Colon (tissue), 2 donors: ENCODE measurements at regions not wholly inside any gene's neighbourhood (a gene's known extent, or its start where the extent isn't known, plus 50 kb on each side); places are given as distances from the start of the nearest gene placed in this dataset.
"Not testable (repeated sequence)": the region's sequence is repeated elsewhere in the genome, so short reads cannot be mapped to it uniquely, and the experiment has no call there.

Source experiments
- FAIRE-seq: peaks from 2 replicates; lab custom pipeline; 2012; peaks lifted over from hg19 to GRCh38; lab: Jason Lieb, UNC
- donor health status: control.
- donor health status: control.

DNA sequence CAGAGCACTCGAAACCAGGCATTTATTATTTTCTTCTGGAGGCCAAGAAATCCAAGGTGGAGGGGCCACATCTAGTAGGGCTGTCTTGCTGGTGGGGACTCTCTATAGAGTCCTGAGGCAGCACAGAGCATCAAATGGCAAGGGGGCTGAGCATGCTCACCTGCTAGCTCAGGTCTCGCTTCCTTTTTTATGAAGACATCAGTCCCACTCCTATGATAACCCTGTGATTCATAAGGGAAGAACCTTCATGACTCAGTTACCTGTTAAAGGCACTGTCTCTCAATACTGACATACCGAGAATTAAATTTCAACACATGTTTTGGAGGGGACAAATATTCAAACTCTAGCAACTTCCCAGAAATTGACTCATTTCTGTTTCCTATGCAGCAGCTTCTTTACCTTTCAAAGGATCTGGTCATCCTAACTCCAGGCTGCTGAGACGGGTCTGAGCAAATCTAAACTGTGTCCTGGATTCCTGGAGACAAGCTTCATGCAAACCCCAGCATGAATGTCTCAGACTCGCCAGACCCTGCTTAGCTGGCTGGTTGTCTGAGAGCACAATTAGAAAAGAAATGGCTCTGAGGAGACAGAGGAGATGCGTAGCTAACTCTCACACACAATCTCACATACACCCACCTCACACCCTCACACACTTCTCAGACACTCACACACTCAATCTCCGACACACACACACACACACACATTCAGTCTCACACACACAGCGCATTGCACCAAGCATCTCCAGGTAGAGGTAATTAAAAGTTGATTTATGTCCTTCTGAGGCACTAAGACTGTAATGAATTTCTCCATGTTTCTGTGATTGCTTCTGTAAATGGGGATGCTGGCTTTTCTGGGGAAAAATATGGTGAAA lies 280.8 kb downstream of the BCL2L11 start:
- not testable (repeated sequence) for FAIRE-seq

DNA sequence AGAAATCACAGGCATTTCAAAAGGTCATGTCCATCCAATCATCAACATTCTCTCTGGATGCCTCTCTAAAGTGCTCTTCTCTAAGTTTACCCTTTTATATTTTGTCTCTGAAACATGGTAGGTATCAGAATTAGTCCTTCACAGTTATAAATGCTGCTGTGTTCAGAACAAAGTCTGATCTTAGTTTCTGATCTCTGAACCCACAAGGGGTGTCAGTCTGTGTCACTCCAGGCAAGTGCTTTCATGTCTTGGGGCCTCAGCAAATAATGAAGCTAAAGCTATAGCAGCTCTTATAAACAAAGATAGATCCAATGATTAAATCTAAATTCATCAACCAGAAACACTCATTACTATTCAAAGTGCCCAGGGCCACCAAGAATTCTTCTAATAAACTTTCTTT lies 281.7 kb downstream of the BCL2L11 start:
- FAIRE-seq: not testable (repeated sequence)

DNA sequence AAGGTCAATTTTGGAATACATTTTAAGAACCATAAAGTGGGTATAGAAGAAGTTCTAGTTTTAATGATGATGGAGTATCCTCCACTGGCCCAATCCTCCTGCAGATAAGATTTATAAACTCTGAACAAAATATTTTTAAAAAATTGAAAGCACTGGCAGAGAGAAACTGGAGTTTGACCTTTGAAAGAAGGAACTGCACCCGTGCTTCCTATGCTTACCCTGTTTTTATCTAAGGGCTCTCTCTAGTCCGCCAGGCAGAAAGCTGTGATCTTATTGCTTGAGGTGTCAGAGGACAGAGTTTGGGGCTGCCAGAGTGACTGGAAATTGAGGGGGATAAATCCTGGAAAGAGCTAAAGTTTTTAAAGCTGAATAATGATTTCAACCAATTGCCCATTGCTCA lies 282.6 kb downstream of the BCL2L11 start:
- FAIRE-seq: not testable (repeated sequence)

DNA sequence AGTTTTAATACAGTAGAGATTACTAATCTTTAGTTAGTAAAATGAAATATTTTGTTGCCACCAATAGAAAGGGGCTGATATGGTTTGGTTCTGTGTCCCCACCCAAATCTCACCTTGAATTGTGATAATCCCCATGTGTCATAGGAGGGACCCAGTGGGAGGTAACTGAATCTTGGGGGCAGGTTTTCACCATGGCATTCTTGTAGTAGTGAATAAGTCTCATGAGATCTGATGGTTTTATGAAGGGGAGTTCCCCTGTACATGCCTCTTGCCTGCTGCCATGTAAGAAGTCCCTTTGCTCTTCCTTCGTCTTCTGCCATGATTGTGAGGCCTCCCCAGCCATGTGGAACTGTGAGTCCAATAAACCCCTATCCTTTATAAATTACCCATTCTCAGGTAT lies 285.9 kb downstream of the BCL2L11 start:
- not testable (repeated sequence) for FAIRE-seq

DNA sequence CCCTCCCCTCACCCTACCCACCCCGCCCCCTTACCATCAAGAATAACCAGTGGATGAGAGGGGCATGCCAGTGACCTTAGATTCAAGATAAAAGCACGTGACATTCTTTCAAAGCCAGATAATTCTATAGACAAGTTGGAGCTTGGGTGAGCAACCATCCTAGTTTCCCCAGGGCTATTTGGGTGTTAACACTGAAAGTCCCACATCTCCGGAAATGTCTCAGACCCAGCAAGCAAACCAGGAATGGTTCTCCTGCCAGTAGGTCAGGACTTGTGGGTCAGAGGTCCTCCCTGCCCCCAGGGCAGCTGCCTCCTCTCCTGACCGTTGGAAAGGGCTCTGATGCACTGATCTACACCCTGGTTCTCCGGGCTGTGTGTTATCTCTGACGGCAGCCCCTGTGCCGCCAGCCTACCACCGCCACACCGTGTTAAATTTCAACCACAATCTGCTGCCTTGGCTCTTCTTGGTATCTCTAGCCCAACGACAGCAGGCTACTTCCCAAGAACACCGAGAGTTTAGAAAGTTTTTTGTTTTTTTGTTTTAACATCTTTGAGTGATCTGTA lies 287.0 kb downstream of the BCL2L11 start:
- not testable (repeated sequence) for FAIRE-seq

DNA sequence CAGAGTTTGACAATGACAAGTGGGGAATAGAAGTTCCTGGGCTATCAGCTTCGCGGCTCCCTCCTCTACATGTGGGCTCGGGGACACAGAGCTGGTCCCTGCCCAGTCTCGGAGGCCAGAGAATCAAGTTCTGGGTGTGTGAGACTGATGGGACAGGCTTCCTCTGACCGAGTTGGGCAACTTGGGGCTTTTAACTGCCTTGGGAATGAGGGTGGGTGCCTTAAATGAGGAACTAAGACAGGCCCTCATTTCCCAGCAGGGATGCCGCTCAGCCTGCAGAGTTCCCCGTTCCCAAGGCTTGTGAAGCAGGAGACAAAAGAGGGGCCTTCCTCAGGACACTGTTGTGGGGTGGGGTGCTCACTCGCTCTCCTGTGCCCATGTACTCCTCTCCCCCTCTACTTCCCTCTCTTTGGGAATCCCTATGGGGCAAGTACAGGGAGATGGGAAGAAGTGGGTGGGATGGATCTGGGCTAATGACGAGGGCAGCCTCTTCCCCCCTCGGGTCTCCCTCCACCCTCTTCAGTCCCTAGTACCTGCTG lies 290.2 kb downstream of the BCL2L11 start:
- FAIRE-seq: not testable (repeated sequence)

DNA sequence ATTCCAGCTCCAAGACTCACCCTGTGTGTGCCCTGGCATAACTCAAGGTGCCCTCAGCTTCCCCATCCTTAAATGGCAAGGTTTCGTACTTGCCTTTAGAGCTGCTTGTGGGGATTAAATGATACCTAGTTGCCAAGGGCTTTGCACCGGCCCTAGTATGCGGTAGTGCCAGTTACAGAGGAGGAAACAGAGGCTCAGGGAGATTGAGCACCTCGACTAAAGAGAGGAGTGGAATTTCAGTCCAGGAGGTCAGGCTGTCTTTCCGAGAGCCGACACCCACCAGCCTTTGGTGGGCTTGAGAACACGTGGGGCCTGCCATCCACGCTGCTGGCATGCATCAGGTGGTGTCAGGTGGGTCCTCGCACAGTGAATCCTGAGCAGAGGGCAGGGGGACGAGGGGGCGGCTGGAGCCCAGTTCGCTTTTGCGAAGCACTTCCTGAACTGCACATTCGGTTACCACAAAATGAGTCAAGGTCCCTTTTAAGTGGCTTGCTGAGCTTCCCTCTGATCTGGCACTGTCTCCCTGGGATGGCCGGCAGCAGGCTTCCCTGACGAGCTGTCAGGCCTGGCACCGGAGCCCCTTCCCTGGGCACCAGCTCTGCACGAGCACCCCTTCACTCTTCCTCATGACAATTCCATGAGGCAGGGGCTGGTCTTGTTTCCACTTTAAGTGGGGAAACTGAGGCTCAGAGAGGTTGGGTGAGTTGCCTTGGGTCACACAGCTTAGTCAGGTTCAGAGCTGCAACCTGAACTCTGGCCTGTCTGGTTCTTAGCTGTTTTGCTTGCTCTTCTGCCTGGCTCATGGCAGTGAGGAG lies 291.4 kb downstream of the BCL2L11 start:
- FAIRE-seq: not testable (repeated sequence)

DNA sequence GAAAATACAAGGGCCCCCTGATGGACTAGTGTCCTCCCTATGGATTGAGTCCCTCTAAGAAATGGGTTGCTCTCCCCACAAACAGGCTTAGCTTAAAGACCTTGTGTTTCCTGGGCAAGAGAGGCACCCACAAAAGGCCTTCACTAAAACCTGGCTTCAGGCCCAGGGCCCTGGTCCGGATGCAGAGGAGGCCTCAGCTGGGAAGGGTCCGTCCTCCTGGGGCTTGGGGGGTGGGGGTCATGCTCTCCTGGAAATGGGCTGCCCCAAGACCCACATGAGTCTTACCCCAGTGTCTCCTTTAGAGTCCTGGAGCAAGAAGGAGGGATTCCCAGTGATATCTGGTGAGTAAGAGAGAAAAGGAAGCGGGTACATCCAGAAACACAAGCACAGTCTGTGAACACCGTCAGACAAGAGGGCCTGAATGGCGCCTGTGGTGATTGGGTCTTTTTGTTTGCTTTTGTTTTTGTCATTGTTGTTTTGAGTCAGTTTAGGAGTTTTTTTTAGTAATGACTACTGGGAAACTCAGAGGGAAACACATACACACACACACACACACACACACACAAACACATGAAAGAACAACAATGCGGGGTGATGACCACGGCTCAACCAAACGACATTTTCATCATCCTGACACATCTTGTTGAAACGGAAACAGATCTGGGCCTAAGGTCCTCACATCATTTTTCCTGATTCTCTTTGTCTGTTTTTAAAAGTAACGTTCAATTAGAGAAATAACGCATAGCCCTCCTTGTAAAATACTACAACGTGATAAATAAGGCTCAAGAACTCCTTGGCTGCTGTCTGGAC lies 292.3 kb downstream of the BCL2L11 start:
- FAIRE-seq: not testable (repeated sequence)

DNA sequence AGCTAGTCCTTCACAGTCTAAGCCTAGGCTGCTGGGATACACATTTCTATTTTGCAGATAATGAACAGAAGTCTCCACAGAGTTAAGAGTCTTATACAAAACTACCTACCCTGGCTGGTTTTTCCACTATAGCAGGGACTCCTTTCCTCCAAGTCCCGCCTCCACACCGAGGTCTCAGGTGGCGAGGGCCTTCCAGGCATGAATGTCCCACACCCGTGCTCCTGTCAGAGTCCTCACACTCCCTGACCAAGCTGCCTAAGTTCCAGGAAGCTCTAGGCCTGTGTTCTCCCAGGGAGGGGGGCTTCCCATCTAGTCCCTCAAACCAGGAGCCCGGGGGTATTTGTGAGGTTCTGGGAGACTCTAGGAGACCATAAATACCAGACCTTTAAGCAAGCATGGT lies 293.2 kb downstream of the BCL2L11 start:
- not testable (repeated sequence) for FAIRE-seq

DNA sequence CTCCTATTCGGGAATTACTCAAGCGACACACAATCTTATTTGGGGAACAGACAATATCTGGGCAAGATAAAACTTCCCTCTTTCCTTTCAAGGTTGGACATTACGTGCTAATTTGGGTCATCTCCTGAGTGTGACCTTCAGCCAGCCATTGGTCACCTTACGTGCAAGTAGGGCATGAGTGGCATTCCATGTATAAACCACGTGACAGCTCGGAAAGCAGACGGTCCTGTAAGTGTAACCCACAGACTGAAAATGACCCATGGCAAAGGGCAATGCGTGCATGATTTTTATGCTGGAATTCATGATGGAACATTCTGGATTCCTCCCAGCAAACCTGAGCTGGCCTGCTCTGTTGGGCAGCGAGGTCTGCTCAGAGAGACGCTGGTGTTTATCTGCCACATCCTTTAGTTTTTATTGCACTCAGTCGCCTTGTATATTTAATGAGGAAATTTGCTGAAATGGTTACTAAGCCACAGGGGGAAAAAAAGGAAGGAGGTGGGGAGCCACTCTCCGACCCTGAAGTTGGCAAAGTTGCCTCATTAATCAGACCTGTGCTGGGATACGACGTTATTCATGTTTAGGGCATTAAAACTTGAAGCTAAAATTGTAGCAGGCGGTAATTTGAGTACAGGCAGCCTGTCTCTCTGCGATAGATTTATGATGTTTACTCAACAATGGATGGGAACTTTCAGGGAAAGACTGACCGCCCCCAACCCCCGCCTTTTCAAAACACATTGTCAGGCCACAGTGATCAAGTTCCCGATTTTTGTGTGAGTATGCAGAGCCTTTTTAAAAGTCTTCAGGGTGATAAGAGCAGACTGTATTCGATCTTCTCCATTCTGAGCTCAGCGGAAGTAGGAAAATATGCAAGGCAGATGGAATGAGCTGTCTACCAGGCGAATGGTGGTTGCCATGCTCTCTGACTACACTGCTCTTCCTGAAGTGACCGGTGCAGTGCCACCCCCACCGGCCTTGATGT lies 295.3 kb downstream of the BCL2L11 start:
- not testable (repeated sequence) for FAIRE-seq

DNA sequence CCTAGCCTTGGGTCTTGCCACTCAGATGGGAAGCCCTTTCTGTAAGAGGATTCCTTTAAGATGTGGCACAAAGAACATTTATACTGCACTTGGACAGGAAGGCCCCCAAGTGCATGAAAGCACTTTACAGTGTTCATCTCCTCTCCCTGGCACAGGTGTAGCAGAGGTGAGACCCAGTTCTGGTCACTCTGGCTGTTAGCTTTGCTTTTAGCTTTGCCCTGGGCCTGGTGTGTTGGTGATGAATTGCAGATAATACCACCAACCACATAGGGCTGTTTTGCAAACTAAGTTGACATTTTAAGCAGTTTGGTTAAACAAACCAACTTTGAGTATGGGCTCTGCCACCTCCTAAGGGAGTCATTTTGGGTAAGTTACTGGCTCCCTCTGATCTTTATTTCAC lies 296.3 kb downstream of the BCL2L11 start:
- not testable (repeated sequence) for FAIRE-seq

DNA sequence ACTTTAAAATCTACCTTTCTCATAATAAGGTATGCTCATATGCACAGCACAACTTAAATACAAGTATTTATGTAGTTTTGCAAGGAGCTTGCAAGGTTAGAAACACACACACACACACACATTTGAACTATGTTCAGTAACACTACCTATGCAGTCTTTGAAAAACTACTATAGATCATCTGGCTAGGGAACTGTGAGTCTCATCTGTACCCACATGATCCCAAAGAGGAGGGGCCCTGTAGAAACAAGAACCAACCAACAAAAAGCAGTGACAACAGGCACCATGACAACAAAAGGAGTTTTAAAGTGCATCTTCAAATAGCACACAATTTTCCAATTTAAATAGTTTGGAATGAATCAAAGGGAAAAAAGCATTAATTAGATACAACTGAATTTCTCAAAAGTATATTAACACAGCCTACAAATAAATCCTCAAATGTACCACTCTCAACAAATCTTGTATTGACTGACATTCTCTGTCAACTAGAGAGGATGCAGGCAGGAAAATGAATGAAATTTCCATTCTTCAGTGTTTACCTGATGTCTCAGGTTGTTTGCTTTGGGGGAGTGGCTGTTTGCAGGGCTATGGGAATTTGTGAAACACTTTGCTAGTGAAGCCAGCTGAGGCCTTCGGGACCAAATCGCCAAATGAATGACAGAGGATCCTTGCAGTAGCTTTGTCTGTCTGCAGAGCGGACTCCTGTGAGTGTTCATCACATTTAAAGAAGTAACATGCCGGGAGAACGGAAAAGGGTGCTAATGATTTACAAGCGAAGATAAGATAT lies 297.6 kb downstream of the BCL2L11 start:
- FAIRE-seq: not testable (repeated sequence)

DNA sequence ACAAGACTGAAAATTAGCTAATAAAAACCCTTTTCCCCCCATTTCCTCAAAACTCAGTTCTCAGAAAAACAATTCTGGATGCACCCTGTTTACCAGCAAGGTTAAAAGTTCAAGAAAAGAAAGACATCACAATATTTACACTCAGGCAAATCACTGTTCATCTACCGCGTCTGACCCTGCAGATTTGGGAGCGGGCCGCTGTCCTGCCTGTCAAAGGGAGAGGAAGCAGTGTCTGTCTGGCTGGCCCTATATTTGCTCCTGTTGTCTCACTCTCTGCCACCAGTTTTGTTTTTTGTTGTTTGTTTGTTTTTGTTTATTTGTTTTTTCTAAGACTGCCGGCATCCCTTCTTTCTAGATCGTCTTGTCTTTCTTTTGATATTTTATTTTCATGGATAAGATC lies 299.4 kb downstream of the BCL2L11 start:
- not testable (repeated sequence) for FAIRE-seq

DNA sequence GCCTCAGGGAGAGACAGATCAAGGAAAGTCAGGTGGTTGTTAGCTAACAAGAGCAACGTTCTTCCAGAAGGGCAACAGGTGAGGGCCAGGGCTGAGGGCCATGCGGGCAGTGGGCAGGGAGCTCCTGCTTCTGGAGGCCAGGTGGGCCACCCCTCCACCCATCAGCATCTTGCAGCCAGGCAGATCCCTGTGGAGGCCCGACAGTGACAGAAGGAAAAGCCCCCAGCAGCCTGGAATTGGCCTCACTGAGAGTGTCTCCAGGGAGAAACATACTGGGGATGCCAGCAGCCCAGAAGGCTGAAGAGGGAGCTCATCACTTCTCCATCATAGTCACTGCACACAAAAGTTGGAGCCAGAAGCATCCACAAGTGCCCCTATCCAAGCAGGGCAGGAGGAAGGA lies 300.1 kb downstream of the BCL2L11 start:
- not testable (repeated sequence) for FAIRE-seq

DNA sequence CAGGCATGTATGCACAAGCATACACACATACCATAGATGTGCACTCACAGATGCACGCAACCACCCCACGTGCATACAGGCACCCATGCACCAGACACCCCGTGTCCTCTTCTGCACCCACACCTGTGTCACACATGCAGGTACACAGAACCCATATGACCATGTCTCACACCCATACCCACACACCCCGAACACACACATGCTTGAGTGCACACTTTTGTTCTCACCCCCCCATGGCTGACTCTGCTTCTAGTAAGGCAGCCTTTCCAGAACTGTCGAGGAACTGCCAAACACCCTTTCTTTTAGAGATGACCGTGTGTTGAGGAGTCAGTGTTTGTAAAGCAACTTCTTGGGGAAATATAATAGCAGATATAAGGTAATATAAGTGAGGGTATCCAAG lies 301.2 kb downstream of the BCL2L11 start:
- not testable (repeated sequence) for FAIRE-seq

DNA sequence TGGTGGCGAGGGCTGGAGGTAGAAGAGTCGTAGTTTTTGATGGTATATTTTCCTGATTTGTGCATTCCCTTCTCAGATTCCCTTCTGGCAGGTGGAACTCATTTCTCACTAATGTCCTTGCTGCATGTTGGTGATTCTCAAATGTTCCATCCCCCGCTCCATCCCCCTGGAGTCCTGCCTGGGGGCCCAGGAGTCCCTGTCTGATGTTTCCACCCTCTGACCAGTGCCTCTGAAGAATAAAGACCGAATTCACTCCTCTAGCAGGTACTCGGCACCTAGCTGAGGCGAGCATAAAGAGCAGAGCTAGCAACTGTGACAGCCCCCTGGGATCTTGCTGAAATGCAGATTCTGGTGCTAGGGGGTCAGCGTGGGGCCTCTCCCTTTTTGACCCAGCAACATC lies 301.8 kb downstream of the BCL2L11 start:
- FAIRE-seq: not testable (repeated sequence)

DNA sequence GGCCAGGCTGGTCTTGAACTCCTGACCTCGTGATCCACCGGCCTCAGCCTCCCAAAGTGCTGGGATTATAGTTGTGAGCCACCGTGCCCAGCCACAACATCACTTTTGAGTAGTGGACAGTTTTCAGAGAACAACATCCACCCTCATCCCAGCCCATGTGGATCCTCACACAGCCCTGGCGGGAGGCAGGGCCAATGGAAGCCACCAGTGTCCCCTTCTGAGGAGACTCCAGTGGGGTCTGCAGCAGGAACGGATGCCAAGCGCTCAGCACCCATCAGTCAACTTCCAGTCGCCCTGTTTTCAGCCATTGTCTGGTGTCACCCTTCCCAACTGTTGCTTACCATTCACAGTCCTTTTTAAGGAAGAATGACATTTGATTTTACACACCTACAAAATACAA lies 302.5 kb downstream of the BCL2L11 start:
- not testable (repeated sequence) for FAIRE-seq

DNA sequence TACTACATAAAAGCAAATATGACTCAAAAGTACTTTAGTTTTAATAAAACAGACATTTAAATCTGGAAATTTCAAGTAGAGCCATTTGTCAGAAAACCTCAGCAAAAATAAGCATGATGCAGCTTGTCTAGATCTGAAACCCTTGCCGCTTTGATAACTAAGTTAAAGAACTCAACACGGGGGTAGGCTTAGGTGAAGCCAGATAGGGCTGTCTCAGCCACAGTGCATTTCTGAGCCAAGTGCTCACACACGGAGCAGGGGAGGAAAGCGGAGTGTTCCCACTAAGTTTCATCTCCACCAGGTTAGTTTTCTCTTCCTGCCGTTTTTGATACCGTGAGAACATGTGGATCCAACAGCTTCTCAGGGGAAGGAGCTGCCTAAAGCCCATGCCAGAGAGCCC lies 303.5 kb downstream of the BCL2L11 start:
- not testable (repeated sequence) for FAIRE-seq

DNA sequence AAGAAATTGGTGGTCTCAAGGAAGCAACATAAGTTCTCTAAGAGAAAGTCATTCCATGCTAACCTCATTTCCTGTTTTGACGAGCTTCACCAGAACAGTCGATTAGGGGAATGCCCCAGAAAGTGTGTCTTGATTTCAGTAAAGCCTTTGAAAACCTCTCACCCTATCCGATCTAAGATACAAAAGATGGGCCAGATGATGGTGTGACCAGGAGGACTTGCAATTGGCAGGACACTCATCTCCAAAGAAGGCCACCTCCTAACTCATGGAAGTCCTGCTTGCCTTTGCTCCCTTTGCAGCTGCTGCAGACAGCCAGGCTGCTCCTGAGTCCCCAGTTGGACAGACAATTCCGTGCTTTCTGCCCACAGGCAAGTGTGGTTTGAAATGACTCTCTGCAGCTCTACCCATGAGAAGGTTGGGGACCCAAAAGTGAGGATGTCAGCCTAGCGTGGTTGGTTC lies 304.2 kb downstream of the BCL2L11 start:
- not testable (repeated sequence) for FAIRE-seq
